ENCODE measurements at regions not wholly inside any gene's neighbourhood (a gene's known extent, or its start where the extent isn't known, plus 50 kb on each side); places are given as distances from the start of the nearest gene placed in this dataset.
"Not testable (repeated sequence)": the region's sequence is repeated elsewhere in the genome, so short reads cannot be mapped to it uniquely, and the experiment has no call there.

- POLR2A ChIA-PET, CTCF ChIA-PET: not testable (repeated sequence)
Measured at GRCh38 chr6:115165912-115166311, 823.1 kb upstream of the HS3ST5 start.

GRCh38 chr6:115159733-115160132 lies 816.9 kb upstream of the HS3ST5 start:
- ChIA-PET CTCF (no interaction called here), POLR2A (no interaction called here)

- CTCF ChIA-PET = no interaction called here
- POLR2A ChIA-PET = no interaction called here
Measured at GRCh38 chr6:115137910-115138309, 795.1 kb upstream of the HS3ST5 start.

- ChIA-PET POLR2A (no interaction called here), CTCF (no interaction called here)
Measured at GRCh38 chr6:115133790-115134189, 791.0 kb upstream of the HS3ST5 start.

- ChIA-PET CTCF (no interaction called here), POLR2A (no interaction called here)
Measured at GRCh38 chr6:115131709-115132490, 789.1 kb upstream of the HS3ST5 start.

- CTCF ChIA-PET, POLR2A ChIA-PET: not testable (repeated sequence)
Measured at GRCh38 chr6:115121513-115121912, 778.7 kb upstream of the HS3ST5 start.

- ChIA-PET CTCF (no interaction called here), POLR2A (no interaction called here)
Measured at GRCh38 chr6:115120391-115120790, 777.6 kb upstream of the HS3ST5 start.

- ChIA-PET POLR2A (no interaction called here), CTCF (no interaction called here)
Measured at GRCh38 chr6:115091461-115091860, 748.6 kb upstream of the HS3ST5 start.

GRCh38 chr6:115078555-115078954 lies 735.7 kb upstream of the HS3ST5 start:
- CTCF ChIA-PET = no interaction called here

GRCh38 chr6:115071962-115072361 lies 729.1 kb upstream of the HS3ST5 start:
- ChIA-PET POLR2A (no interaction called here), CTCF (no interaction called here)

More at GRCh38 chr6:115078555-115078954, 735.7 kb upstream of the HS3ST5 start:
- POLR2A ChIA-PET = no interaction called here

- CTCF ChIA-PET = no interaction called here
- POLR2A ChIA-PET = no interaction called here
Measured at GRCh38 chr6:115067690-115068447, 725.0 kb upstream of the HS3ST5 start.

GRCh38 chr6:115064680-115065079 lies 721.9 kb upstream of the HS3ST5 start:
- ChIA-PET POLR2A (no interaction called here), CTCF (no interaction called here)

- ChIA-PET CTCF (no interaction called here), POLR2A (no interaction called here)
Measured at GRCh38 chr6:115060581-115060980, 717.8 kb upstream of the HS3ST5 start.

- CTCF ChIA-PET = no interaction called here
- POLR2A ChIA-PET = no interaction called here
Measured at GRCh38 chr6:115058414-115059211, 715.8 kb upstream of the HS3ST5 start.

- CTCF ChIA-PET = no interaction called here
- POLR2A ChIA-PET = no interaction called here
Measured at GRCh38 chr6:115055579-115055978, 712.8 kb upstream of the HS3ST5 start.

- CTCF ChIA-PET, POLR2A ChIA-PET: not testable (repeated sequence)
Measured at GRCh38 chr6:115054242-115054641, 711.4 kb upstream of the HS3ST5 start.

- POLR2A ChIA-PET = no interaction called here
Measured at GRCh38 chr6:115053169-115053860, 710.5 kb upstream of the HS3ST5 start.

GRCh38 chr6:115016593-115016992 lies 673.8 kb upstream of the HS3ST5 start:
- CTCF ChIA-PET = no interaction called here
- POLR2A ChIA-PET = no interaction called here

More at GRCh38 chr6:115053169-115053860, 710.5 kb upstream of the HS3ST5 start:
- CTCF ChIA-PET = no interaction called here

- CTCF ChIA-PET = no interaction called here
- POLR2A ChIA-PET = no interaction called here
Measured at GRCh38 chr6:115004982-115005381, 662.2 kb upstream of the HS3ST5 start.

GRCh38 chr6:115004204-115004603 lies 661.4 kb upstream of the HS3ST5 start:
- POLR2A ChIA-PET = no interaction called here
- CTCF ChIA-PET = no interaction called here
